ENCODE measurements at regions not wholly inside any gene's neighbourhood (a gene's known extent, or its start where the extent isn't known, plus 50 kb on each side); places are given as distances from the start of the nearest gene placed in this dataset.
"Not testable (repeated sequence)": the region's sequence is repeated elsewhere in the genome, so short reads cannot be mapped to it uniquely, and the experiment has no call there.

GRCh38 chr17:30693772-30694171, 130.7 kb downstream of the CRLF3 start:
- not testable (repeated sequence) for TF ChIP-seq POLR2A (IDR thresholded peaks at IDR 0.05)
- peak in 1 of 3 experiments; percentile 21 for TF ChIP-seq CTCF (IDR thresholded peaks at IDR 0.05)

Measured in testis (tissue), 2 donors.